Hepatocyte (in vitro differentiated cells): ENCODE measurements at regions not wholly inside any gene's neighbourhood (a gene's known extent, or its start where the extent isn't known, plus 50 kb on each side); places are given as distances from the start of the nearest gene placed in this dataset.

ENCODE experiments used
- EZH2 ChIP-seq: fragments of 200-600 bp; sonication (generic); IDR thresholded peaks from 2 replicates; pipeline ENCODE4 v1.6.1; 2016; ENCODE audit warnings: antibody characterized with exemption, mild to moderate bottlenecking, borderline replicate concordance
- EZH2phosphoT487 ChIP-seq: fragments of 200-600 bp; sonication (generic); IDR thresholded peaks from one replicate; pipeline ENCODE4 v1.6.1; 2018; ENCODE audit warnings: antibody characterized with exemption, mild to moderate bottlenecking, low read depth, moderate library complexity; ENCODE audit not compliant: unreplicated experiment, severe bottlenecking
- TF ChIP-seq, protein P1 (sequence below): fragments of 200-600 bp; sonication (generic); IDR thresholded peaks from 2 replicates; pipeline ENCODE4 v1.5.1; 2016; ENCODE audit warnings: antibody characterized with exemption, mild to moderate bottlenecking; ENCODE audit not compliant: poor library complexity

DNA sequence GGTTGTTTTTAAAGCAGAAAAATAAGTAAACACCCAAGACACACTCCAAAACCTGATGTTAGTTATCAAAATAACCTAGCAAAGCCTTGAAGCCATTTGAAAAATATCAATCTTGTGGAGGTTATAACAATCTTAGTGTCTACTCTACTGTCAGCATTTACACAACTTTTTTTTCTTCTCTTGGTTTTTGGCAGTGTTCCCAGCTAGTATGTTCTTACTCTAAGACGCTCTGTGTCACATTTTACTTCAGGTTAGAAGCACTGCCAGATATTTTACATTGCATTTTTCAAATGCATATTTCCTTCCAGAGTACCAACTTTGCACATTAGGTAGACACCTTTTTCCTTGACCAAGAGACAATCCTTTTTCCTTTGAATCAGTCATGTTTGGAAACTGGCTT is 114.0 kb upstream of the INPP4B start:
- TF ChIP-seq, protein P1, sequence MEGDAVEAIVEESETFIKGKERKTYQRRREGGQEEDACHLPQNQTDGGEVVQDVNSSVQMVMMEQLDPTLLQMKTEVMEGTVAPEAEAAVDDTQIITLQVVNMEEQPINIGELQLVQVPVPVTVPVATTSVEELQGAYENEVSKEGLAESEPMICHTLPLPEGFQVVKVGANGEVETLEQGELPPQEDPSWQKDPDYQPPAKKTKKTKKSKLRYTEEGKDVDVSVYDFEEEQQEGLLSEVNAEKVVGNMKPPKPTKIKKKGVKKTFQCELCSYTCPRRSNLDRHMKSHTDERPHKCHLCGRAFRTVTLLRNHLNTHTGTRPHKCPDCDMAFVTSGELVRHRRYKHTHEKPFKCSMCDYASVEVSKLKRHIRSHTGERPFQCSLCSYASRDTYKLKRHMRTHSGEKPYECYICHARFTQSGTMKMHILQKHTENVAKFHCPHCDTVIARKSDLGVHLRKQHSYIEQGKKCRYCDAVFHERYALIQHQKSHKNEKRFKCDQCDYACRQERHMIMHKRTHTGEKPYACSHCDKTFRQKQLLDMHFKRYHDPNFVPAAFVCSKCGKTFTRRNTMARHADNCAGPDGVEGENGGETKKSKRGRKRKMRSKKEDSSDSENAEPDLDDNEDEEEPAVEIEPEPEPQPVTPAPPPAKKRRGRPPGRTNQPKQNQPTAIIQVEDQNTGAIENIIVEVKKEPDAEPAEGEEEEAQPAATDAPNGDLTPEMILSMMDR, result no peak
- no peak for TF ChIP-seq EZH2
- no peak for TF ChIP-seq EZH2phosphoT487
